ENCODE measurements at regions not wholly inside any gene's neighbourhood (a gene's known extent, or its start where the extent isn't known, plus 50 kb on each side); places are given as distances from the start of the nearest gene placed in this dataset.

- TF ChIP-seq ZNF281 (CRISPR knock-in tag; IDR thresholded peaks at IDR 0.05), result no peak
- no peak for TF ChIP-seq JUN (CRISPR knock-in tag; IDR thresholded peaks at IDR 0.05)
- no peak for TF ChIP-seq SP1 (CRISPR knock-in tag; conservative IDR thresholded peaks at IDR 0.05)
- no peak for TF ChIP-seq ZBTB43 (CRISPR knock-in tag; IDR thresholded peaks at IDR 0.05)
- TF ChIP-seq ZNF219 (CRISPR knock-in tag; IDR thresholded peaks at IDR 0.05; ENCODE audit: borderline replicate concordance), result no peak
- no peak for TF ChIP-seq ZNF121 (CRISPR knock-in tag; IDR thresholded peaks at IDR 0.05)
- no peak for TF ChIP-seq ZNF232 (CRISPR knock-in tag; IDR thresholded peaks at IDR 0.05)
- no peak for TF ChIP-seq TCF7 (CRISPR knock-in tag; IDR thresholded peaks at IDR 0.05; ENCODE audit: low read depth)
Observed at GRCh38 chr7:79513261-79513660, 59.8 kb upstream of the MAGI2 start (continued).

- POLR2A ChIA-PET, result no interaction called here
- Mint-ChIP-seq H3K36me3 (no peaks in the 10 kb centered on the region), H3K9me3 (peaks cover 7% of the 10 kb centered on the region), H3K4me1 (peaks cover 12% of the 10 kb centered on the region), H3K4me3 (no peak overlapping the region), H3K27ac (no peak overlapping the region), H3K27me3 (ENCODE audit: low read depth) (no peaks in the 10 kb centered on the region)
- CTCF ChIA-PET, result no interaction called here
- ATAC-seq (no peak), DNase-seq (ENCODE audit: low spot score) (no peak)
- TF ChIP-seq CBFB (CRISPR knock-in tag; IDR thresholded peaks at IDR 0.05; ENCODE audit: low read depth), result no peak
- TF ChIP-seq TP53 (CRISPR knock-in tag; IDR thresholded peaks at IDR 0.05), result no peak
- no peak for TF ChIP-seq CREM (CRISPR knock-in tag; IDR thresholded peaks at IDR 0.05)
- TF ChIP-seq KAT7 (CRISPR knock-in tag; IDR thresholded peaks at IDR 0.05; ENCODE audit: borderline replicate concordance), result no peak
- no peak for TF ChIP-seq ZBTB21 (CRISPR knock-in tag; IDR thresholded peaks at IDR 0.05; ENCODE audit: borderline replicate concordance)
- no peak for TF ChIP-seq ZBTB43 (CRISPR knock-in tag; IDR thresholded peaks at IDR 0.05)
- no peak for TF ChIP-seq ZNF512 (CRISPR knock-in tag; IDR thresholded peaks at IDR 0.05; ENCODE audit: borderline replicate concordance)
- no peak for TF ChIP-seq ERG (CRISPR knock-in tag; IDR thresholded peaks at IDR 0.05)
- TF ChIP-seq MLX (CRISPR knock-in tag; IDR thresholded peaks at IDR 0.05), result no peak
- no peak for TF ChIP-seq FOXP1 (CRISPR knock-in tag; IDR thresholded peaks at IDR 0.05; ENCODE audit: borderline replicate concordance)
- TF ChIP-seq MAX (CRISPR knock-in tag; IDR thresholded peaks at IDR 0.05), result no peak
- TF ChIP-seq AFF4 (CRISPR knock-in tag; IDR thresholded peaks at IDR 0.05; ENCODE audit: borderline replicate concordance), result no peak
- no peak for TF ChIP-seq ATF3 (CRISPR knock-in tag; conservative IDR thresholded peaks at IDR 0.05)
- TF ChIP-seq SMAD4 (CRISPR knock-in tag; IDR thresholded peaks at IDR 0.05), result no peak
- TF ChIP-seq IRF1 (CRISPR knock-in tag; IDR thresholded peaks at IDR 0.05), result no peak
- TF ChIP-seq NR3C1 (CRISPR knock-in tag; conservative IDR thresholded peaks at IDR 0.05; ENCODE audit: low read depth), result no peak
Observed at GRCh38 chr7:79512261-79512660, 58.8 kb upstream of the MAGI2 start.
